Fibroblast of mammary gland (primary cell): ENCODE measurements at regions not wholly inside any gene's neighbourhood (a gene's known extent, or its start where the extent isn't known, plus 50 kb on each side); places are given as distances from the start of the nearest gene placed in this dataset.
"Not testable (repeated sequence)": the region's sequence is repeated elsewhere in the genome, so short reads cannot be mapped to it uniquely, and the experiment has no call there.

Source experiments
- DNase-seq: peaks from one replicate; pipeline ENCODE4 v3.0.0-alpha.2; 2010; ENCODE audit warnings: low read depth
- H3K4me3 ChIP-seq: 2 replicates; pipeline ENCODE4 v1.5.1; 2011; ENCODE audit warnings: low read depth, mild to moderate bottlenecking, low read length, moderate library complexity; ENCODE audit not compliant: control insufficient read depth
- TF ChIP-seq, protein P1 (sequence below): conservative IDR thresholded peaks from 2 replicates; pipeline ENCODE4 v1.5.1; 2011; ENCODE audit warnings: low read depth, low read length, inconsistent platforms; ENCODE audit not compliant: control insufficient read depth, insufficient read depth

DNA sequence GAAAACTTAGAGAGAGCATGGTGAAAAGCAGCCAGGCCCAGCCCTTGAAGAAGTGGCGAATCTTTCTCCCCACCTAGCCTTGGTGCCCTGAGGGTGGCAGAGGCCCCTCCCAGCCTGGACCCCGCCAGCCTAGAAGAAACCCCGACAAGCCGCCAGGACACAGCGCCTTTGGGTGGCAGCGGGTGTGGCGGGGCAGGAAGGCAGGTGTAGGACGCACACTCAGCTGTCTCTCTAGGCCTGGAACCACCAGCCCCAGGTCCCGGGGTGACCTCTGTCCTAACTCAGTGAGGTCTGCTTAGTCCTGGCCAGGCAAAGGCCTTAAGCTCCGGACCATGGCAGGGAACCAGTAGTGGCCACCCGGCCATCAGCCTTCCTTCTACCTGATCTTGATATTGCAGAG is 178.3 kb downstream of the BARX1 start:
- DNase-seq: no peak
- TF ChIP-seq, protein P1, sequence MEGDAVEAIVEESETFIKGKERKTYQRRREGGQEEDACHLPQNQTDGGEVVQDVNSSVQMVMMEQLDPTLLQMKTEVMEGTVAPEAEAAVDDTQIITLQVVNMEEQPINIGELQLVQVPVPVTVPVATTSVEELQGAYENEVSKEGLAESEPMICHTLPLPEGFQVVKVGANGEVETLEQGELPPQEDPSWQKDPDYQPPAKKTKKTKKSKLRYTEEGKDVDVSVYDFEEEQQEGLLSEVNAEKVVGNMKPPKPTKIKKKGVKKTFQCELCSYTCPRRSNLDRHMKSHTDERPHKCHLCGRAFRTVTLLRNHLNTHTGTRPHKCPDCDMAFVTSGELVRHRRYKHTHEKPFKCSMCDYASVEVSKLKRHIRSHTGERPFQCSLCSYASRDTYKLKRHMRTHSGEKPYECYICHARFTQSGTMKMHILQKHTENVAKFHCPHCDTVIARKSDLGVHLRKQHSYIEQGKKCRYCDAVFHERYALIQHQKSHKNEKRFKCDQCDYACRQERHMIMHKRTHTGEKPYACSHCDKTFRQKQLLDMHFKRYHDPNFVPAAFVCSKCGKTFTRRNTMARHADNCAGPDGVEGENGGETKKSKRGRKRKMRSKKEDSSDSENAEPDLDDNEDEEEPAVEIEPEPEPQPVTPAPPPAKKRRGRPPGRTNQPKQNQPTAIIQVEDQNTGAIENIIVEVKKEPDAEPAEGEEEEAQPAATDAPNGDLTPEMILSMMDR: no peak
- H3K4me3 ChIP-seq: no peak overlapping the region

DNA sequence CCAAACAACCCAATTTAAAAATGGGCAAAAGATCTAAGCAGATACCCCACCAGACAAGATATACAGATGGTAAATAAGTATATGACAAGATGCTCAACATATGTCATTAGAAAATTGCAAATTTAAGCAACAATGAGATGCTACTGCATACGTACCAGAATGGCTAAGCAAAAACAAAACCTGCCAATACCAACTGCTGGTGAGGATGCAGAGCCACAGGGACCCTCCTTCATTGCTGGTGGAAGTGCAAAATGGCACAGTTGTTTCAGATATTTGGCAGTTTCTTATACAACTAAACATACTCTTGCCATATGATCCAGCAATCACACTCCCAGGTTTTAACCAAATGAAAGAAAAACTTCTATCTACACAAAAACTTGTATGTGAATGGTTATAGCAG is 178.9 kb downstream of the BARX1 start:
- no peak overlapping the region for H3K4me3 ChIP-seq
- no peak for DNase-seq
- TF ChIP-seq, protein P1: no peak

DNA sequence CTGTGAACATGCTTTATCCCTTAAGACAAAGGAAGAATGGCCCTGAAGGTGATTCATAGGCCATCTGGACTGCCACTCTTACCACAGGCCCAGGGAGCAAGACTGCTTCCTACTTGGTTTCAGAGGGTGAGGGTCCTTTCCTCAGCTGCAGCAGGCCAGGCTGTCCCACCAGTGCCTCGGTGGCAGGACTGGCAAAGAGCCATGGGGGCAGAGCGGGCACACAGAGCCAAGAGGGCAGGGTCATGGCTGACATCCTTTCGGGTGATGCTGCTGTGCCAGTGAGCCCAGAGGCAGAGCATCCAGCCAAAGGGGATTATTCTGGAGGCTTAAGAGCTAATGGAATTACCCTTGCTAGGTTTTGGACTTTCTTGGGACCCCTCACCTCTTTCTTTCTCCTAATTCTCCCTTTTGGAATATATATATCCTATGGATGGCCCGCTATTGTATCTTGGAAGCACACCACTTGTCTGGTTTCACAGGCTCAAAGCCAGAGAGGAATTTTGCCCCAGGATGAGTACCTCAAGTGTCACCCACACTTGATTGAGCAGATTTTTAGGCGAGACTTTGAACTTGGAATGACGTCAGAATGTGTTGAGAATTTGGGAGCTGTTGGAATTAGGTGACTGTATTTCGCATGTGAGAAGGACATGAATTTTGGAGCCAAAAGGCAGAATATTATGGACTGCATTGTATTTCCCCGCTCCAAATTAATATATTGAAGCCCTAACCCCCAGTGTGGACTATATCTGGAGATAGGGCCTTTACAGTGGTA is 180.6 kb downstream of the BARX1 start:
- no peak for DNase-seq
- TF ChIP-seq, protein P1: no peak
- no peak overlapping the region for H3K4me3 ChIP-seq

DNA sequence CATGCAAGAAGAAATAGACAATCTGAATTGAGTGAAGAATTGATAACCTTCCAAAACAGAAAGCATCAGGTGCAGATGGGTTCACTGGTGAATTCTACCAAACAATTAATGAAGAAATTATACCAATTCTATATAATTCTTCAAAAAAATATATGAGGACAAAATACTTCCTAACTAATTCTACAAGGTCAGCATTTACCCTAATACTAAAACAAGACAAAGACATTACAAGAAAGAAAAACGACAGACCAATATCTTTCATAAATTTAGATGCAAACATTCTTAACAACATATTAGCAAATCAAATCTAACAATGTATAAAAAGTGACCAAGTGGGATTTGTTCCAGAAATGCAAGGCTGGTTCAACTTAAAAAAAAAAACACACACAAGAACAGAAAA is 183.9 kb downstream of the BARX1 start:
- DNase-seq: no peak
- TF ChIP-seq, protein P1: no peak
- H3K4me3 ChIP-seq: no peak overlapping the region

DNA sequence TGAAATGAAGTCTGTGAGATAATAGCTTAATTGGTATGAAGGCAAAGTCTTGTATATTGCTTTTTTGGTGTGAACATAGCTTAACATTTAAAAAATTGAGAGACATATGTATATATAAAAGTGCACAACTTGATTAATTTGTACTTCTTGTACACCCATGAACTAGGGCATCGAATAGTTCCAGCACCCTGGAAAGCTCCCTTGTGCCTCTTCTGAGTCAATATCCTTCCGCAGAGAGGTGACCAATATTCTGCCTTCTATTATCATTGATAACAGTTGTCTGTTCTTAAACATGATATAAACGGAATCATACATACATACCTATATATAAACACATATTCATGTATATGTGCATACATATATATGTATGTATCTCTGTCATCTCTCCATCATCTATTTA is 185.4 kb downstream of the PHF2 start:
- TF ChIP-seq, protein P1: no peak
- H3K4me3 ChIP-seq: no peak overlapping the region
- DNase-seq: no peak

DNA sequence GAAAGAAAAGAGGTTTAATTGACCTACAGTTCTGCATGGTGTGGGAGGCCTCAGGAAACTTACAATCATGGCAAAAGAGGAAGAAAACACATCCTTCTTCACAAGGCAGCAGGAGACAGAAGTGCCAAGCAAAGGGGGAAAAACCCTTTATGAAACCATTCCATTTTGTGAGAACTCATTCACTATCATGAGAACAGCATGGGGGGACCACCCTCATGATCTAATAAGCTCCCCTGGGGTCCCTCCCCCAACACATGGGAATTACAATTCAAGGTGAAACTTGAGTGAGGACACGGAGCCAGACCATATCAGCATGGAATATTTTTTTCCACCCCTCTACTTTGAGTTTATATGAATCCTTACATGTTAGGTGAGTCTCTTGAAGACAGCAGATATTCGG is 173.7 kb downstream of the PHF2 start:
- TF ChIP-seq, protein P1: no peak
- no peak overlapping the region for H3K4me3 ChIP-seq
- no peak for DNase-seq

DNA sequence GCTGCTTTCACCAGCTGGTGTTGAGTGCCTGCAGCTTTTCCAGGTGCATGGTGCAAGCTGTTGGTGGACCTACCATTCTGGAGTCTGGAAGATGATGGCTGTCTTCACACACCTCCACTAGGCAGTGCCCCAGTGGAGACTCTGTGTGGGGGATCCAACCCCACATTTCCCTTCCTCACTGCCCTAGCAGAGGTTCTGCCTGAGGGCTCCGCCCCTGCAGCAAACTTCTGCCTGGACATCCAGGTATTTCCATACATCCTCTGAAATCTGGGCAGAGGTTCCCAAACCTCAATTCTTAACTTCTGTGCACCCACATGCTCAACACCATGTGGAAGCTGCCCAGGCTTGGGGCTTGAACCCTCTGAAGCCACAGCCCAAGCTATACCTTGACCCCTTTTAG is 172.4 kb downstream of the PHF2 start:
- not testable (repeated sequence) for H3K4me3 ChIP-seq, DNase-seq
